Hematopoietic multipotent progenitor cell (in vitro differentiated cells): ENCODE measurements at regions not wholly inside any gene's neighbourhood (a gene's known extent, or its start where the extent isn't known, plus 50 kb on each side); places are given as distances from the start of the nearest gene placed in this dataset.
A peak's percentile ranks its signal among the peaks of the same experiment; 100 is the strongest.

ENCODE experiments used
- DNase-seq, 3 donors: peaks; one replicate each; pipeline ENCODE4 v3.0.0-alpha.2; 2011 to 2015; ENCODE audit warnings: low read depth in 2 of 3, low spot score in 2 of 3

GRCh38 chr1:168913711-168914463, 184.9 kb upstream of the DPT start:
- no peak for DNase-seq

- DNase-seq: no peak
Observed at GRCh38 chr1:168917309-168917708, 188.3 kb upstream of the DPT start.

- DNase-seq: no peak
Observed at GRCh38 chr1:168917796-168918195, 188.7 kb upstream of the ATP1B1 start.

GRCh38 chr1:168918860-168919741, 187.4 kb upstream of the ATP1B1 start:
- DNase-seq: no peak

GRCh38 chr1:168920456-168921094, 185.9 kb upstream of the ATP1B1 start:
- no peak for DNase-seq

- DNase-seq: peak in 1 of 3 donors; percentile 51
Observed at GRCh38 chr1:168921629-168922028, 184.9 kb upstream of the ATP1B1 start.

- no peak for DNase-seq
Observed at GRCh38 chr1:168923521-168924136, 182.9 kb upstream of the ATP1B1 start.

- DNase-seq: no peak
Observed at GRCh38 chr1:168924976-168925375, 181.5 kb upstream of the ATP1B1 start.

- no peak for DNase-seq
Observed at GRCh38 chr1:168926236-168926635, 180.3 kb upstream of the ATP1B1 start.

GRCh38 chr1:168932539-168932938, 174.0 kb upstream of the ATP1B1 start:
- no peak for DNase-seq

- DNase-seq: no peak
Observed at GRCh38 chr1:168933141-168933805, 173.2 kb upstream of the ATP1B1 start.

- DNase-seq: no peak
Observed at GRCh38 chr1:168939110-168939946, 167.2 kb upstream of the ATP1B1 start.

- DNase-seq: no peak
Observed at GRCh38 chr1:168939947-168940223, 166.6 kb upstream of the ATP1B1 start.

- no peak for DNase-seq
Observed at GRCh38 chr1:168941640-168942039, 164.8 kb upstream of the ATP1B1 start.

- DNase-seq: no peak
Observed at GRCh38 chr1:168942165-168942564, 164.3 kb upstream of the ATP1B1 start.

- DNase-seq: no peak
Observed at GRCh38 chr1:168945870-168946269, 160.6 kb upstream of the ATP1B1 start.

- no peak for DNase-seq
Observed at GRCh38 chr1:168947041-168947440, 159.4 kb upstream of the ATP1B1 start.

- no peak for DNase-seq
Observed at GRCh38 chr1:168949672-168950071, 156.8 kb upstream of the ATP1B1 start.

- no peak for DNase-seq
Observed at GRCh38 chr1:168957818-168958217, 148.7 kb upstream of the ATP1B1 start.
